Nephron (organoid): ENCODE measurements at regions not wholly inside any gene's neighbourhood (a gene's known extent, or its start where the extent isn't known, plus 50 kb on each side); places are given as distances from the start of the nearest gene placed in this dataset.
A peak's percentile ranks its signal among the peaks of the same experiment; 100 is the strongest.
"Not testable (repeated sequence)": the region's sequence is repeated elsewhere in the genome, so short reads cannot be mapped to it uniquely, and the experiment has no call there.

Experiments used
- H3K27ac Mint-ChIP-seq, 3 experiments: 2 replicates each; pipeline ENCODE4 v1.8.0; 2020; ENCODE audit warnings: mixed read lengths in 3 of 3, mild to moderate bottlenecking in 2 of 3, moderate library complexity in 1 of 3
- H3K27me3 Mint-ChIP-seq: 2 replicates; pipeline ENCODE4 v1.8.0; 2021; ENCODE audit warnings: low read depth, mild to moderate bottlenecking, moderate library complexity, mixed read lengths
- H3K36me3 Mint-ChIP-seq: 2 replicates; pipeline ENCODE4 v1.8.0; 2020; ENCODE audit warnings: low read depth, mixed read lengths
- H3K4me1 Mint-ChIP-seq: 2 replicates; pipeline ENCODE4 v1.8.0; 2020; ENCODE audit warnings: mixed read lengths
- H3K4me3 Mint-ChIP-seq, 3 experiments: 2 replicates each; pipeline ENCODE4 v1.8.0; 2020; ENCODE audit warnings: mild to moderate bottlenecking in 3 of 3, mixed read lengths in 3 of 3, moderate library complexity in 2 of 3
- H3K9me3 Mint-ChIP-seq: 2 replicates; pipeline ENCODE4 v1.8.0; 2020; ENCODE audit warnings: mixed read lengths
- CTCF ChIP-seq, 3 experiments: fragments of 200-600 bp; sonication (generic); IDR thresholded peaks; one replicate each; pipeline ENCODE4 v1.5.0; 2021; ENCODE audit warnings: antibody characterized with exemption in 3 of 3; ENCODE audit not compliant: unreplicated experiment in 3 of 3

DNA sequence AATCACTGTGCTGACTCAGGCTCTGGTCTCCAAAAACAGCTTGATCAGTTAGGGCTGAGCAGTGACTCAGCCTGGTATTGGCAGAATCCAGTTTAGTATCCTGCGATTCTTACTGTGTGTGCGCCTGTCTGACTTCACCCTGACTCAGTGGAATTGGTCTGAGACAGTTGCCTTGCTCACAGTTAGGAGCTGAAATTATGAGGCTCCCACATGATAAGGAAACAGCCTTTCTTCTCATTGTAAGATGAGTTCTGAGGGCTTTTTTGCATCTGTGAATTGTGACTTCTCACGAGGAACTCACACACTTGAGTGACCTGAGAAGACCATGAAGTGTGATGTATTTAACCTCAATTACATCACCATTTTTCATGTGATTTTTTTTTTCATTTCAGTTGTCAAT lies 1282.4 kb downstream of the RPIA start:
- H3K9me3 Mint-ChIP-seq, H3K27ac Mint-ChIP-seq, H3K36me3 Mint-ChIP-seq, H3K4me1 Mint-ChIP-seq, H3K4me3 Mint-ChIP-seq, H3K27me3 Mint-ChIP-seq: not testable (repeated sequence)

- H3K27ac Mint-ChIP-seq, H3K27me3 Mint-ChIP-seq: not testable (repeated sequence)
Observed at GRCh38 chr2:89979826-89980537, 1288.5 kb downstream of the RPIA start.

DNA sequence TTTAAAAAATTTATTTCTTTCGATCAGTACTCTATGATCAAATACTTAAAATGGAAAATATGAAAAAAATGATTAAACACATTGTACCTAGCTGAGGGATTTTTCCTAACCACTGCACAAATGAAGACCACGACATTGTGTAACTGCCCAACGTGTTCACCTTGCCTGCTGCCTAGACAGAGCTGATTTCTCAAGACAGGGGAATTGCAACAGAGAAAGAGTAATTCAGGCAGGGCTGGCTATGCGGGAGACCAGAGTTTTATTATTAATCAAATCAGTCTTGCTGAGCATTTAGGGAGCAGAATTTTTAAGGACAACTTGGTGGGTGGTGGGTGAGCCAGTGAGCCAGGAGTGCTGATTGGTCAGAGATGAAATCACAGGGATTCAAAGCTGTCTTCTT lies 1290.8 kb downstream of the RPIA start:
- not testable (repeated sequence) for H3K4me1 Mint-ChIP-seq, H3K27ac Mint-ChIP-seq, H3K27me3 Mint-ChIP-seq, H3K36me3 Mint-ChIP-seq, H3K4me3 Mint-ChIP-seq
- peaks cover 18% of the 10 kb centered on the region for H3K9me3 Mint-ChIP-seq

More at GRCh38 chr2:89979826-89980537, 1288.5 kb downstream of the RPIA start:
- H3K9me3 Mint-ChIP-seq: peaks cover 18% of the 10 kb centered on the region
- H3K4me3 Mint-ChIP-seq, H3K4me1 Mint-ChIP-seq, H3K36me3 Mint-ChIP-seq: not testable (repeated sequence)

- not testable (repeated sequence) for H3K27ac Mint-ChIP-seq, H3K27me3 Mint-ChIP-seq, H3K36me3 Mint-ChIP-seq, H3K4me1 Mint-ChIP-seq, H3K4me3 Mint-ChIP-seq
- peaks cover 16% of the 10 kb centered on the region for H3K9me3 Mint-ChIP-seq
Observed at GRCh38 chr2:89985650-89986049, 1294.2 kb downstream of the RPIA start.

DNA sequence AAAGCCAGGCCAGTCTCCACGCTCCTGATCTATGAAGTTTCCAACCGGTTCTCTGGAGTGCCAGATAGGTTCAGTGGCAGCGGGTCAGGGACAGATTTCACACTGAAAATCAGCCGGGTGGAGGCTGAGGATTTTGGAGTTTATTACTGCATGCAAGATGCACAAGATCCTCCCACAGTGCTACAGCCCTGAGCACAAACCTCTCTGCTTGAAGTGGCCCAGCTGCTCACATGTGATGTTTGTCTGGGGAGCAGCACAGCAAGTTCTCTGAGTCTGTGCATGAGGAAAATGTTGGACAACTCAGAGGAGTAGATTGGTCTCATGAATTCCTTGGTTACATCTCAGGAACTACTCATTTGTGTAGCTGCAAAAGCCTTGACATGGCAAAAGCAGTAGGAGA lies 1295.1 kb downstream of the RPIA start:
- not testable (repeated sequence) for H3K27ac Mint-ChIP-seq, H3K27me3 Mint-ChIP-seq, H3K4me3 Mint-ChIP-seq, H3K36me3 Mint-ChIP-seq, H3K4me1 Mint-ChIP-seq
- H3K9me3 Mint-ChIP-seq: peaks cover 17% of the 10 kb centered on the region

DNA sequence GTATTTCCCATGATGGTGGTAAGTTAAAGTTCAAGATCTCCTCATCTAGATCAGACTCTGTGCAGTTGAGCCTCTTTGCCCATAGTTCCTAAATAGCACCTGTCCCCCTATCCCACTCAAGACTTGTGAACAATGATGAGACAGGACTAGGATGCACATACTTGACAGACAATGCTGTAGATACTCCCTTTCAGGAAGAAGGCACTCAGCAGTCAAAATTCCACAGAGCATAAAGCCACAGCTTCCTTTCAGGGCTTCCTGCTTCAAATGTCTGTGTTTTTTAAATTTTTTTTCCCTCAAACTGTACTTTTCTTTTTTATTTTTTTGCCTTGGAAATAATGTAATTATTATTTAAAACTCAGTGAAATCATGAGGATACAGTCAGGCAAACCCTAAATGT lies 1305.3 kb downstream of the RPIA start:
- not testable (repeated sequence) for H3K4me1 Mint-ChIP-seq, H3K9me3 Mint-ChIP-seq, H3K4me3 Mint-ChIP-seq, H3K27me3 Mint-ChIP-seq, H3K27ac Mint-ChIP-seq, H3K36me3 Mint-ChIP-seq

DNA sequence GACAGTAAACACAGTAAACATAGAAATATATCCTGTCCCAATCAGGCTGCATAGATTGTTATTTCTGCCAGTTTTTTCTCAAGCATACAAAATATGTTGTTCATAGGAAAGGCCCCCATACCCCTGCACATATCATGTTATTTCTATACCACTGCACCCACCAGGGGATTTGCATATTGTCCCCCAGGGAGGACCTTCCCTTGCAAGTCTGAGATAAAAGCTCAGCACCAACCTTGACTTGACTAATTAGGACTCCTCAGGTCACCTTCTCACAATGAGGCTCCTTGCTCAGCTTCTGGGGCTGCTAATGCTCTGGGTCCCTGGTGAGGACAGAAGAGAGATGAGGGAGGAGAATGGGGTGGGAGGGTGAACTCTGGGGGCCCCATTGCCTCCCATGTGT lies 1313.1 kb downstream of the RPIA start:
- not testable (repeated sequence) for H3K4me1 Mint-ChIP-seq, H3K27ac Mint-ChIP-seq, H3K4me3 Mint-ChIP-seq, H3K36me3 Mint-ChIP-seq, H3K9me3 Mint-ChIP-seq, H3K27me3 Mint-ChIP-seq

GRCh38 chr2:90010442-90011100 lies 1319.1 kb downstream of the RPIA start:
- not testable (repeated sequence) for H3K4me3 Mint-ChIP-seq

DNA sequence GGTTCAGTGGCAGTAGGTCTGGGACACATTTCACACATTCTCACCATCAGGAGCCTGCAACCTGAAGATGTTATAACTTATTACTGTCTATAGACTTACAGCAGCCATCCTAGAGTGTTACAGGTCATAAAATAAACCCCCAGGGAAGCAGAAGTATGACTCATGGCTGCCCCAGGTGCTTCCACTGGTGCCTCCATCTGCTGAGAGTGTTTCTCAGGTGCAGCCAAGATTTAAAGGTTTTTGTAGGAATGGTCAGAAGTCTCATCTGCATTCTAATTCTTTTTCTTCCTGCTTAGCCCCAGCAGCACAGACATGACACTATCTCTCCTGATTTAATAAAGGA lies 1319.6 kb downstream of the RPIA start:
- H3K27me3 Mint-ChIP-seq: not testable (repeated sequence)

More at GRCh38 chr2:90010442-90011100, 1319.1 kb downstream of the RPIA start:
- not testable (repeated sequence) for H3K36me3 Mint-ChIP-seq, H3K9me3 Mint-ChIP-seq, H3K4me1 Mint-ChIP-seq, H3K27ac Mint-ChIP-seq, H3K27me3 Mint-ChIP-seq

GRCh38 chr2:90019908-90020307 lies 1328.4 kb downstream of the RPIA start:
- not testable (repeated sequence) for H3K27me3 Mint-ChIP-seq, H3K9me3 Mint-ChIP-seq

More for the DNA sequence above, 1319.6 kb downstream of the RPIA start:
- H3K27ac Mint-ChIP-seq, H3K36me3 Mint-ChIP-seq, H3K4me3 Mint-ChIP-seq, H3K9me3 Mint-ChIP-seq, H3K4me1 Mint-ChIP-seq: not testable (repeated sequence)

DNA sequence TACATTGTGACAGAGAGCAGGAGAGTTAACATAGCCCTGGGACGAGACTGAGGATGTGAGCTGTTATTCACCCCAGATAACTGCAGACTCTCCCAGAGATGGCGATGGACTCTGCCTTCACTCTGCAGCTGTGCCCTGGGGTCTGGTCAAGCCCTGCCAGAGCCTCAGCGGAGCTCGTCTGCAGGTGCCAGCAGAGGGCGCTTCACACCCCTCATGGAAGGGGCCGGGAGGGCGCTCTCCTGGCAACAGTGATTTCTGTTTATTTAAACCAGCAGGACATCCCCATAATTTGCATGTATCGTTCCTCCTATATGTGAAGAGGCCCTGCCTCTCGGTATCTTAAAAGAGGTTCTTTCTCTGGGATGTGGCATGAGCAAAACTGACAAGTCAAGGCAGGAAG lies 1329.8 kb downstream of the RPIA start:
- H3K27ac Mint-ChIP-seq, H3K27me3 Mint-ChIP-seq, H3K4me3 Mint-ChIP-seq, H3K9me3 Mint-ChIP-seq, H3K4me1 Mint-ChIP-seq, H3K36me3 Mint-ChIP-seq: not testable (repeated sequence)

More at GRCh38 chr2:90019908-90020307, 1328.4 kb downstream of the RPIA start:
- not testable (repeated sequence) for H3K36me3 Mint-ChIP-seq, H3K27ac Mint-ChIP-seq, H3K4me3 Mint-ChIP-seq, H3K4me1 Mint-ChIP-seq

DNA sequence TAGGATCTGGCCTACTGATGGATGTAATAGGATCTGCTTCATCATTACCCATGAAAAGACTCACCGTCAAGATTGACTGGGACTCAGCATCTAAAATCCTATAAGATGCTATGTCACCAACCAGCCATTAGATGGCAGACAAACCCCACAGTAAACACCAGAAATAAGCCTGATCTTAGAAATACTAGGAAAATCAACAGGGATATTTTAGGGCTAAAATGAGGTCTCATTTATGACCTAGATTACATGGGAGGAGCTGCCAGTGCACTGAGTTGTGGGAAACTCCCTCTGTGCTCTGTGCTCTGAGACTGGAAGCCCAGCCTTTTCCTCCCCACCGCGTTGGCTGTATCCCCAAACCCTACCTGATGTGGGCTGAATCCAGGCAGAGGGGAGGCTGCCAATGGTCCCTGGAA lies 1335.8 kb downstream of the RPIA start:
- H3K27ac Mint-ChIP-seq, H3K27me3 Mint-ChIP-seq, H3K9me3 Mint-ChIP-seq, H3K36me3 Mint-ChIP-seq, H3K4me1 Mint-ChIP-seq, H3K4me3 Mint-ChIP-seq: not testable (repeated sequence)
- peak in 1 of 3 experiments; percentile 23 for TF ChIP-seq CTCF (IDR thresholded peaks at IDR 0.05; ENCODE audit: unreplicated experiment in 3 of 3)

- not testable (repeated sequence) for H3K36me3 Mint-ChIP-seq, H3K9me3 Mint-ChIP-seq, H3K4me1 Mint-ChIP-seq, H3K27me3 Mint-ChIP-seq, H3K4me3 Mint-ChIP-seq, H3K27ac Mint-ChIP-seq
Observed at GRCh38 chr2:90028381-90029079, 1337.1 kb downstream of the RPIA start.

DNA sequence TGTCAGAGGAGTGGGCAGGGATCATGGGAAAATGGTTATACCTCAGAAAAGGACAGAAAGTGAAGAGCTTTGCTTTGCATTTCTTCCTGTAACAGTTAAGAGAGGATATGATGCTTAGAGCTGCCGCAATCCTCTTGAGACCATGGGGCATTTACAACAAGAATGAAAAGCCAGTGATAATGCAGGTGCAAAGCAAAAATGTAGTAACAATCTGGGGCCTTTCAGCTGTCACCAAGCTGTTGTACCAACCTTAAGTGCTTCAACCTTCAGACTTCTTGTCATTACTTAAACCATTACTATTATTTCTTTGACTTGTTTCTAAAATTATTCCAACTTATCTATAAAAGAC lies 1337.6 kb downstream of the RPIA start:
- not testable (repeated sequence) for H3K27ac Mint-ChIP-seq, H3K9me3 Mint-ChIP-seq, H3K36me3 Mint-ChIP-seq, H3K4me1 Mint-ChIP-seq, H3K27me3 Mint-ChIP-seq, H3K4me3 Mint-ChIP-seq
